Kidney epithelial cell (primary cell): ENCODE measurements at regions not wholly inside any gene's neighbourhood (a gene's known extent, or its start where the extent isn't known, plus 50 kb on each side); places are given as distances from the start of the nearest gene placed in this dataset.

Experiments
- DNase-seq: peaks from one replicate; pipeline ENCODE4 v3.0.0-alpha.2; 2010; ENCODE audit warnings: low read depth
- H3K27me3 ChIP-seq: 2 replicates; pipeline ENCODE4 v1.6.0; 2011; ENCODE audit warnings: low read length; ENCODE audit not compliant: control insufficient read depth, insufficient read depth
- H3K36me3 ChIP-seq: 2 replicates; pipeline ENCODE4 v1.5.1; 2011; ENCODE audit warnings: low read length; ENCODE audit not compliant: control insufficient read depth, insufficient read depth
- H3K4me3 ChIP-seq: 2 replicates; pipeline ENCODE4 v1.5.1; 2011; ENCODE audit warnings: low read depth, mild to moderate bottlenecking, control low read depth, low read length
- TF ChIP-seq, protein P1 (sequence below): IDR thresholded peaks from 2 replicates; pipeline ENCODE4 v1.5.1; 2011; ENCODE audit warnings: mild to moderate bottlenecking, moderate library complexity, low read length, control low read depth, inconsistent platforms; ENCODE audit not compliant: insufficient read depth, poor library complexity, severe bottlenecking

DNA sequence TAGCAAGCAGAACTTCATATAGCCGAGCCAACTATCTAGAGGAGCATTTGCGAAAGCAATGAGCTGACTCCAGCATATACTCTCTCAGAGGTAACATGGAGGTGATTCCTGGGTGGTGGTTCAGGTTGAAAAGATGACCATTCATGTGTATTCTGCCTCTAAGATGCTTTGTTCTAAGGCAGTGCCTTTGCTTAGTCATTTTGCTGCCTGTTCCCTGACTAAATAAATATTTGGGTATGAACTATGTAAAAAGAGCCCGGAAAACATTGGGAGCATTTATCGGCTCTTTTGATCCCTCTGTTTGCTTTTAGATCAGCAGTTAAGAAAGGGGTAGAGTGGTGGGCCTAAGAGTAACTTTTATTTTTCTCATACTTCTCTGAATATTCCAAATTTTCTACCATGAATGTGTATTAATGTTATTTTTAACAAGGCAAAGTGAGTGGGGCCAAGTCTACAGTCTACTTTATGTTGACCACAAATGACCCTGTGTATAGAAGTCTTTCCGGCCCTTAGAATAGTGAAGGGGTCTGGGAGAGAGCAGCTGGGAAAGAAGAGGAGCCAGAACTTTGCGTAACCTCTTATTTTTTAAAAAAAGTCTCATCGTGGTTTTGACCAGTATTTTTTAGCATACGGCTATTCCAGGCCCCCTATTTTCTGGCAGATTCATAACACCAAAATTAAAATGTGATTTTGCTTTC, 206.5 kb upstream of the EYA4 start:
- TF ChIP-seq, protein P1, sequence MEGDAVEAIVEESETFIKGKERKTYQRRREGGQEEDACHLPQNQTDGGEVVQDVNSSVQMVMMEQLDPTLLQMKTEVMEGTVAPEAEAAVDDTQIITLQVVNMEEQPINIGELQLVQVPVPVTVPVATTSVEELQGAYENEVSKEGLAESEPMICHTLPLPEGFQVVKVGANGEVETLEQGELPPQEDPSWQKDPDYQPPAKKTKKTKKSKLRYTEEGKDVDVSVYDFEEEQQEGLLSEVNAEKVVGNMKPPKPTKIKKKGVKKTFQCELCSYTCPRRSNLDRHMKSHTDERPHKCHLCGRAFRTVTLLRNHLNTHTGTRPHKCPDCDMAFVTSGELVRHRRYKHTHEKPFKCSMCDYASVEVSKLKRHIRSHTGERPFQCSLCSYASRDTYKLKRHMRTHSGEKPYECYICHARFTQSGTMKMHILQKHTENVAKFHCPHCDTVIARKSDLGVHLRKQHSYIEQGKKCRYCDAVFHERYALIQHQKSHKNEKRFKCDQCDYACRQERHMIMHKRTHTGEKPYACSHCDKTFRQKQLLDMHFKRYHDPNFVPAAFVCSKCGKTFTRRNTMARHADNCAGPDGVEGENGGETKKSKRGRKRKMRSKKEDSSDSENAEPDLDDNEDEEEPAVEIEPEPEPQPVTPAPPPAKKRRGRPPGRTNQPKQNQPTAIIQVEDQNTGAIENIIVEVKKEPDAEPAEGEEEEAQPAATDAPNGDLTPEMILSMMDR = no peak
- no peaks in the 10 kb centered on the region for H3K27me3 ChIP-seq
- no peaks in the 10 kb centered on the region for H3K36me3 ChIP-seq
- H3K4me3 ChIP-seq = no peak overlapping the region
- DNase-seq = no peak

DNA sequence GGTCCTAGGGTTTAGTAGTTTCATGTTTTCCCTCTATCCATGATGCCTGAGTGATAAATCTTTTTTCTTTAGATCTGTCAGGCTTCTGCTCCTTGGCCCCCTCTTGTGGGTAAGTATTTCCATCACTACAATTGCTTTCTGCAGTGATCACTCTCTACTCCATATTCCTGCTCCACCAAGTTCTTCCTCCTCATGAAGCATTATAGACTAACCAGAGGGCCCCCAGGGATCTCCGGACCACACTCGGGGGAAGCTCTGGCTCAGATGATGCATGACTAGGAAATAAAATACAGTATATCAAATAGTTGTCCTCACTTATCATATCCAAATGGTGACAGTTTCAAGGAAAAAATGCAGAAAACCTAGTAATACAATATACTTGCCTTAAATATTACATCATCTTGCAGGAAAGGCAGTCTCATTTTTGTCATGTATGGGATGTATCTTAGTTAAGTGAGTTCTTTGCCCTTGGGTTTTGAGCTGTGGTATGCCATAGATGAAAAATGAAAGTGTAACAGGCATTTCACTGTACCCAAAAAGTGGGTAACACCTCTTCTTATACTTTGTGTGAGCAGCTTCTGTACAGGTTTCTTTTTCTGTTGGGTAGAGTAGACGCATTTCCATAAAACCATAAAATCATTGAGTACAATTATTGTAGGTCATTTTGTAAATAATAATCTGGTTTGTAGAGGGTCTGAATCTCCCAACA, 200.9 kb upstream of the EYA4 start:
- H3K36me3 ChIP-seq = no peaks in the 10 kb centered on the region
- H3K27me3 ChIP-seq = no peaks in the 10 kb centered on the region
- DNase-seq = no peak
- no peak overlapping the region for H3K4me3 ChIP-seq
- TF ChIP-seq, protein P1 = peak; percentile 52

GRCh38 chr6:133040803-133041419, 200.2 kb upstream of the EYA4 start:
- H3K4me3 ChIP-seq = no peak overlapping the region
- H3K27me3 ChIP-seq = no peaks in the 10 kb centered on the region
- TF ChIP-seq, protein P1 = no peak
- no peak for DNase-seq
- no peaks in the 10 kb centered on the region for H3K36me3 ChIP-seq

DNA sequence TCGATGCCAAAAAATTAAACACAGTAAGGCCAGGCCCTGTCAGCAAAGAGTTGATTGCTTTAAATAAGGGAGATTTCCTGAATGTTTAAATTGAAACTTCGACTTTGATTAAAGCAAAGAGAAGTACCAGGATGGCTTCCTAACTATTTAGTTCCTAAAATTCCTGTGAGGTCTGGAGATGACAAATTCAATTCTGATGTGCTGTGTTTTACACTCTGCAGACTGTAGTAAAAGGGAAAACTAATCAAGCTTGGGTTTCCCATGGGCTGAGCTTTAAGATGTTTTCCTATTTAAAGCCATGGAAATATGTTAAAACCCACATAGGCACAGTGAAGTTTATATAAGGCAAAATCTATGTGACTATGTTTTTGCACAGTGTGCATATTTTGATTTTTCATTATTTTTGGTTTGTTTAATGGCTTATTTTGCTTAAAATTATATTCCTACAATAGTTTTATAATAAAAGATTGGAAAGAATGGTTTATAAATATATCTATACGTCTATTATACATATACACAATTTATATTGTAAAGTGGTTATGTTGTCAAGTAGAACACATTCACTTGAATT, 198.5 kb upstream of the EYA4 start:
- TF ChIP-seq, protein P1 = no peak
- DNase-seq = no peak
- no peaks in the 10 kb centered on the region for H3K27me3 ChIP-seq
- no peak overlapping the region for H3K4me3 ChIP-seq
- no peaks in the 10 kb centered on the region for H3K36me3 ChIP-seq

- DNase-seq = no peak
- no peaks in the 10 kb centered on the region for H3K36me3 ChIP-seq
- TF ChIP-seq, protein P1 = no peak
- H3K4me3 ChIP-seq = no peak overlapping the region
- no peaks in the 10 kb centered on the region for H3K27me3 ChIP-seq
These were observed 194.6 kb upstream of the EYA4 start for GRCh38 chr6:133046576-133046975.
